HEK293T (cell line): ENCODE measurements at regions not wholly inside any gene's neighbourhood (a gene's known extent, or its start where the extent isn't known, plus 50 kb on each side); places are given as distances from the start of the nearest gene placed in this dataset.

ENCODE experiments used
- FOXM1 ChIP-seq: fragments of 450-650 bp; IDR thresholded peaks from 2 replicates; pipeline ENCODE4 v1.6.1; 2017; ENCODE audit warnings: mild to moderate bottlenecking, borderline replicate concordance
- ZNF384 ChIP-seq: fragments of 450-650 bp; IDR thresholded peaks from 2 replicates; pipeline ENCODE4 v1.6.1; 2016

GRCh38 chr1:234672349-234673135, 62.6 kb upstream of the IRF2BP2 start:
- TF ChIP-seq ZNF384 (no peak), FOXM1 (no peak)
